Brain pericyte (primary cell): ENCODE measurements at regions not wholly inside any gene's neighbourhood (a gene's known extent, or its start where the extent isn't known, plus 50 kb on each side); places are given as distances from the start of the nearest gene placed in this dataset.
"Not testable (repeated sequence)": the region's sequence is repeated elsewhere in the genome, so short reads cannot be mapped to it uniquely, and the experiment has no call there.

Experiments used
- DNase-seq: peaks from one replicate; pipeline ENCODE4 v3.0.0-alpha.2; 2012; ENCODE audit warnings: low read depth, low spot score

DNA sequence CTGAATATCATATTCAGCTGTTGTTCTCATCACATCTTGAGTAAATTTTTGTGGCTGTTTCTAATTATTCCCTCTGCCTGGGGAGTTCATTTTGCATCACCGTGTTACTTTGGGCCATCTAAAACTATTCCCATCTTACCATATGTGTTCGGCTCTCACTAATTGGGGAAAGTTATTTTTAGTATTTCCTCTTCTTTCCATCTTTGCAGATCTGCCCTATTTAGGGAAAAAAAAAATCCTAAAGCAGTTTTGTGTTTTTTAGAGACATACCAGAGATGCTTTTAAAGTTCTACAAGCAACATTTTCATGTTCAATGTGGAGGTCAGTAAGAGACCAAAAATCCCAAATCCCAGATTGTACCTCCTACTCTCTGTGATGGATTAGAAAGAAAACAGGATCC lies 111.3 kb upstream of the NDUFV2 start:
- no peak for DNase-seq

GRCh38 chr18:8992500-8992899 lies 110.0 kb upstream of the NDUFV2 start:
- DNase-seq = not testable (repeated sequence)

DNA sequence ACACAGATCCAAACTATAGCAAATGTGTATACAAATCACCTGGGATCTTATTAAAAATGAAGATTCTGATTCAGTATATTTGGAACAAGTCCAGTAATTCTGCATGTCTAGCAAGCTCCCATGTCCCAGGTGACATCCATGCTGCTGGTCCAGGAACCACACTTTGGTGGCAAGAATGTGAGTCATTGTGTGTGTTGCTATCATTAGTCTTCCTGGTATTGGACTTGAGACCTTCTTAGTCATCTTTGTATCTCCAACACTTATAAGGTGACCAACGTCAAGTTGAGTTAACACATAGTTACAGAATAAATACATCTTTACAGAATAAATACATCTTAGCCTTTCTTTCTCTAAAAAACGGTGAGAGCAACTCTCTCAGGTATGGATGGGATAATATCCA lies 107.9 kb upstream of the NDUFV2 start:
- no peak for DNase-seq

- no peak for DNase-seq
Observed at GRCh38 chr18:8995096-8995495, 107.4 kb upstream of the NDUFV2 start.

- DNase-seq = no peak
Observed at GRCh38 chr18:8996771-8997432, 105.6 kb upstream of the NDUFV2 start.

DNA sequence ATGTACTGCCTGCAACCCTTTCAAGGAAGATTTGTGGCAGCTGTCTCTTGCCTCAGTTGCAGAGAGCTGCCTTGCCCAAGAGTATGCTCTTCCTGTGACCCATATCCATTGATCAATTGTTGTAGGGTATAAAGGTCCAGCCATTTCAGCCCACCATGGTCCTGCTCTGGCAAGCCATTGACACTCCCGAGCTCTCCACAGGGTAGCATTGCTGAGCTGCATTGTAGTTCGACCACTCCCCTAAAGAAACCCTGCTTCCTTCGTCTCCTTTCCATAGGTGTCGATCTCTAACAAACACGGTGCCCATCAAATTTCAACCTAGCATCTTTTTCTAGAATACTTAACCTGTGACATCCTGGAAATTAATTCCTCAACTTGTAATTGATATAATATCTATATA lies 104.9 kb upstream of the NDUFV2 start:
- no peak for DNase-seq

DNA sequence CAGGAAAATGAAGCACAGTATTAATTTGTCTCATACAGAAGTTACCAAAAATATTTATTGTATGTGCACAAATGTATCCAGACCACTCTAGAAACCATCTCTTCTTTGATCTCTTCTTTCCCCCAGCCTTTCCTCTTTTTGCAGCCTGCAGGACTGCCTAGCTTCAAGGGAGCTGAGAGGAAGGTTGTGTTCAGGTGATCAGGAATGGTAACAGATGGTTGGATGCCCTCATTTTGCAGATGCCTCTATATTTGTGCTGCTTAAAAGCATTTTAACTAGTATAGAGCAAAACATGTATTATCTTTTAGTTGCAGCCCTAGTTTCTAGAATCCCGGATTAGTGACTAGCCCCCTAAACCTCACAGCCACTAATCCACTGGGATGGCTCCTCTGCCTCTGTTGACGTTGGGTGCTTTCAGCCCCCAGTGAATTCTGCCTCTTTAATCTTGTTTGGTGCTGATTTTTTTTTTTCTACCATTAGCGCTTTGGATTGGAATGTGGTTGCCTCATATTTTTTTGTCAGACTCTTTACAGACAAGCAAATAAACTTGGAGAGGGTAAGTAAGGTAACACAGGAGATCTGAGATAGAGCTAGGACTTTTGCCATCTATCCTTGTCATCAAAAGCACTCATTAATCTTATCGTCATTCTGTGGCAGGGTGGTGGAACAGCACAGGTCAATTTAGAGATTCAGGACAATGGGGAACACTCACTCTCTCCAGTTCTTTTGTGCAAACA lies 103.8 kb upstream of the NDUFV2 start:
- DNase-seq = no peak

DNA sequence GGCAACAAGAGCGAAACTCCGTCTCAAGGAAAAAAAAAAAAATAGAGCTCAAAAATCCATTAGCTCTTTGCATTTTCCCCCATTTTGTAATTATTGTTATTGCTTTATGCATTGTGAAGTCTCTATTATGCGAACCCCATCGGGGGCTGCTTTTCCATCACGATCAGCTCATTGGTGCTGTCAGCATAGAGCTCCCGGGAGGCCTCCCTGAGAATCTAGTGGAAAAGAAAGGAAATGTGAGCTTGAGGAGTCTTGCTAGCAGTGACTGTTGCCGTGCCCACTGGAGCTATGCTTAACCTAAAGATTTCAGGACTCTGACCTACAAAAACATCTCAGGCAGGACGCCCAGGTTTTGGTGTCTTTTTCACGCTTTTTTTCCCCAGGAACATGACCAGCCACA lies 102.6 kb upstream of the NDUFV2 start:
- no peak for DNase-seq

- no peak for DNase-seq
Observed at GRCh38 chr18:9000733-9001132, 101.8 kb upstream of the NDUFV2 start.

DNA sequence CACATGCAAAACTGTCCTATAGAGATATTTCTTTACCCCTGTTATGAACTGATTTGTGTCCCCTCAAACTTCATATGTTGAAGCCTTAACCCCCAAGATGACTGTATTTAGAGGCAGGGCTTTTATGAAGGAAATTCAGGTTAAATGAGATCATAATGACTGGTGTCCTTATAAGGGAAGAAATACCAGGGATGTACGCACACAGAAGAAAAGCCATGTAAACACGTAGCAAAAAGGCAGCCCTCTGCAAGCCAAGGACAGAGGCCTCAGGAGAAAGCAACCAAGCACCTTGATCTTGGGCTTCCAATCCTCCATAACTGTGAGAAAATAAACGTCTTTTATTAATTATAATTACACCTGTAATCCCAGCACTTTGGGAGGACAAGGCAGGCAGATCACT lies 101.3 kb upstream of the NDUFV2 start:
- no peak for DNase-seq

DNA sequence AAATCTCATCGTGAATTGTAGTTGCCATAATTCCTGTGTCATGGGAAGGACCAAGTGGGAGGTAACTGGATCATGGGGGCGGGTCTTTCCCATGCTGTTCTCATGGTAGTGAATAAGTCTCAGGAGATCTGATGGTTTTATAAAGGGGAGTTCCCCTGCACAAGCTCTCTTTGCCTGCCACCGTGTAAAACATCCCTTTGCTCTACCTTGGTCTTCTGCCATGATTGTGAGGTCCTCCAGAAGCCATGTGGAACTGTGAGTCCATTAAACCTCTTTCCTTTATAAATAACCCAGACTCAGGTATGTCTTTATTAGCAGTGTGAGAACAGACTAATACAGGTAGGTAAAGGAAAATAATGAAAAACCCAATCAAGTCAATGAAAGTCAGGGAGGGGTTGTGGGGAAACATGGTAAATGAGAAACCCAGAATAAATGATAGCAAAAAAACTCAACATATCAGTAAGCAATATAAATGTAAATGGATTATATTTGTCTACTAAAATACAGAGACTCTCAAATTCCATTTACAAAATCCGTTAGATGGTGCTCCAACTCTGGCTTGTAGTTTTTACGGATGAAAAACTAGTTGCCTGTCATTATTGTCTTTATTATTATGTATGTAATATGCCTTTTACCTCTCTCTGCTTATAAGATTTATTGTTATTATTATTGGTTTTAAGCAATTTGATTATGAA lies 98.9 kb upstream of the NDUFV2 start:
- no peak for DNase-seq

GRCh38 chr18:9004308-9004707 lies 98.2 kb upstream of the NDUFV2 start:
- DNase-seq = not testable (repeated sequence)

GRCh38 chr18:9007700-9008099 lies 94.8 kb upstream of the NDUFV2 start:
- DNase-seq = not testable (repeated sequence)

DNA sequence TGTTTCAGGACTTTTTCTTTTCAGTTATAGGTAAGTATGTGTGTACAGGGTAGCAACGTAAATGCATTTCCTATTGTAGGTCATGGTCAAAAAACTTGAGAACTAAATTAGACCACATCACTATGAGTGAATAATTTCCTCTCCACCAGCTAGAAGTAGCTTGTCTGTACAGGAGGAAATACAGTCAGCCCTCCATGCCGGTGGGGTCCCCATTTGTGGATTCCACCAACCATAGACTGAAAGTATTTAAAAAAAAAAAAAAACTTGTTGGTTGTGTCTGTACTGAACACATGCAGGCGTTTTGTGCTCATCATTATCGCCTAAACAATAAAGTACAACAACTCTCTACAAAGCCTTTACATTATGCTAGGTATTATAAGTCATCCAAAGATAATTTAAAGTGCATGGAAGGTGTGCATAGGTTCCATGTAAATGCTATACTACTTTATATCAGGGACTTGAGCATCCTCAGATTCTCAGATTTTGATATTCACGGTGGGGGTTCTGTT lies 94.2 kb upstream of the NDUFV2 start:
- no peak for DNase-seq

DNA sequence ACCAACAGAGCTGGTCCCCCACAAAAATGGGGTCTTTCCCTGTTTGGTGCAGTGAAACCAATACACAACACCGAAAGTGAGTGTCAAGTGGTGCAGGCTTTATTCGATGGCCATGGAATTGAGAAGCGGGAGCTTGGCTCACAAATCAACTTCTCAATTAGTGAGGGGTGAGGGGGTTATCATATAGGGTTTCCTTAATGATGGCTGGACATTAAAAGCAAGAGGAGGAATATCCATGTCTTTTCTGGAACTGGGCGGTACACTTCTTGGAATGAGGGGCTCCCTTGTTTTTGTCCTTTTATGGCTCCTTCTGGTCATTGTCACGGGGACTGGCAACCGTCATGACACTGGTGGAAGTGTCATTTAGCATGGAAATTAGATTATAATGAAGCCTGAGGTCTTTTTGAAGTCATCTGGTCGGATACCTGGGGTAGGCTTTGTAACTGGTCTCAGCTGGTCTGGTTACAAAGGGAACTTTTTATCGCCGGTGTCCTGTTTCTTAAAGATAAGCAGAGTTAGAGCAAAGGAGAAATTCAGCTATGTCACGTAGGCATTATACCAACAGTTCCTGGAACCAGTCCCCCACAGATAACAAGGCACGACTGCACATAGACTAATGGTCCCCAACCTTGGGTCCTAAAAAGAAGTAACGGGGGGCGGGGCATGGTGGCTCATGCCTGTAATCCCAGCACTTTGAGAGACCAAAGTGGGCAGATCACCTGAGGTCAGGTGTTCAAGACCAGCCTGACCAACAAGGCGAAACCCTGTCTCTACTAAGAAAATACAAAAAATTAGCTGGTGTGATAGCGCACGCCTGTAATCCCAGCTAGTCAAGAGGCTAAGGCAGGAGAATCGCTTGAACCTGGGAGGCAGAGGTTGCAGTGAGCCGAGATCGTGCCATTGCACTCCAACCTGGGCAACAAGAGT lies 93.5 kb upstream of the NDUFV2 start:
- DNase-seq = no peak

GRCh38 chr18:9009703-9010488 lies 92.6 kb upstream of the NDUFV2 start:
- no peak for DNase-seq

- DNase-seq = no peak
Observed at GRCh38 chr18:9011431-9011830, 91.1 kb upstream of the NDUFV2 start.

DNA sequence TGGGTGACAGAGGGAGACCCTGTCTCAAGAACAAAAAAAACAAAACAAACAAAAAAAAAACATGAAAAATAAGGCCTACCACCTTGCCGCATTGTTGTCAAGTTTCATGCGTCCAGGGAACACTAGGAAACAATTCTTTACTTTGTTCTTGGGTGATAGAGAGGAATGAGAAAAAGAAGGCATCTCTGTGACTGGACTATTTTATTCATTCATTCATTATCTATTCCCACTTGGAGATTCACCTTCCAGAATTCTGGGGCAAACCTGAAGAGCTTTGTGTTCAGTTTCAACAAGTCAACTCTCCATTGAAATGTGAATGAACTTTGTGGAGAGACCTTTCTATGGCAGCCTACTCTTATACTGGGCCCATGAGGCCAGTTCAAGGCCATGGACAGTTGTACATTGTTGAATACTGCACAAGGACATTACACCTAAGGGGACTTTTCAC lies 88.5 kb upstream of the NDUFV2 start:
- no peak for DNase-seq

GRCh38 chr18:9015689-9016088 lies 86.8 kb upstream of the NDUFV2 start:
- DNase-seq = no peak

- DNase-seq = no peak
Observed at GRCh38 chr18:9016633-9017166, 85.8 kb upstream of the NDUFV2 start.
